ENCODE measurements at regions not wholly inside any gene's neighbourhood (a gene's known extent, or its start where the extent isn't known, plus 50 kb on each side); places are given as distances from the start of the nearest gene placed in this dataset.

DNA sequence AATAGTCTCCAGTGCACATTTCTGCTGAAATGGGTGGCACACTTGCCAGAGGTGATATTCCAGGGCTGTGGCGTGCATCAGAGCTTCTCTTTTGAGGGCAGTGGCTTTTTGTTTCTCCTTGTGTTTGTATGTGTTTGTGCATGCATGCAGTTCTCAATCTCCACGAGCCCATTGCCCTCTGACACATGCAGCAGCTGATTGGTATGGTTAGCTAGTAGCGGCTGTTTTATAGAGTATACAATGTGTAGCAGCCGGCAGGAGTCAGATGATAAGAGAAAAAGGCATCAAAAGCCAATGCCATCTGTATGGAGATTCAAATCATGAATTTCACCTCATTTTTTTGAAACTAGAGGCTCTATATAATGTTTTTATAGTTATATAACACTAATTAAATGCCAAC lies 616.9 kb upstream of the STXBP6 start:
- H3K4me3 ChIP-seq (replicated peaks; ENCODE audit: low read depth, low read length), result no peak overlapping the region
- TF ChIP-seq, protein P1, sequence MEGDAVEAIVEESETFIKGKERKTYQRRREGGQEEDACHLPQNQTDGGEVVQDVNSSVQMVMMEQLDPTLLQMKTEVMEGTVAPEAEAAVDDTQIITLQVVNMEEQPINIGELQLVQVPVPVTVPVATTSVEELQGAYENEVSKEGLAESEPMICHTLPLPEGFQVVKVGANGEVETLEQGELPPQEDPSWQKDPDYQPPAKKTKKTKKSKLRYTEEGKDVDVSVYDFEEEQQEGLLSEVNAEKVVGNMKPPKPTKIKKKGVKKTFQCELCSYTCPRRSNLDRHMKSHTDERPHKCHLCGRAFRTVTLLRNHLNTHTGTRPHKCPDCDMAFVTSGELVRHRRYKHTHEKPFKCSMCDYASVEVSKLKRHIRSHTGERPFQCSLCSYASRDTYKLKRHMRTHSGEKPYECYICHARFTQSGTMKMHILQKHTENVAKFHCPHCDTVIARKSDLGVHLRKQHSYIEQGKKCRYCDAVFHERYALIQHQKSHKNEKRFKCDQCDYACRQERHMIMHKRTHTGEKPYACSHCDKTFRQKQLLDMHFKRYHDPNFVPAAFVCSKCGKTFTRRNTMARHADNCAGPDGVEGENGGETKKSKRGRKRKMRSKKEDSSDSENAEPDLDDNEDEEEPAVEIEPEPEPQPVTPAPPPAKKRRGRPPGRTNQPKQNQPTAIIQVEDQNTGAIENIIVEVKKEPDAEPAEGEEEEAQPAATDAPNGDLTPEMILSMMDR (IDR thresholded peaks at IDR 0.05; ENCODE audit: low read length, missing control alignments), result no peak
- DNase-seq (ENCODE audit: low read depth), result no peak

DNA sequence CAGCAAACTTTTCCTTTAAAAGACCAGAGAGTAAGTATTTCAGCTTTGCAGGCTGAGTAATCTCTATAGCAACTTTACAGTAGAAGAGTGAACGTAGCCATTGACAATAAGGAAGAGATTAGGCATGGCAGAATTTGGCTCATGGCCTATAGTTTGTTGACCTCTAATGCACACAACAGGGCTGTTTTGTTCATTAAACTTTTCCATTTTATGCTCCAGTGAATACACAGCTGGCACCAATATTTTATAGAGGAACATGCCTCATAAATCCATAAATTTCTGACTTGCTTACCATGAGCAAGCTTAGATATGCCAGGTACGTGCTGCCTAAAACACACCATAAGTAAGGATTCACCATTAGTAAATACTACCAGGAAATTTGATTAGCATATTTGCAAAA lies 609.0 kb upstream of the STXBP6 start:
- DNase-seq (ENCODE audit: low read depth), result no peak
- no peak overlapping the region for H3K4me3 ChIP-seq (replicated peaks; ENCODE audit: low read depth, low read length)
- TF ChIP-seq, protein P1 (IDR thresholded peaks at IDR 0.05; ENCODE audit: low read length, missing control alignments), result no peak

- TF ChIP-seq, protein P1 (IDR thresholded peaks at IDR 0.05; ENCODE audit: low read length, missing control alignments), result no peak
- no peak overlapping the region for H3K4me3 ChIP-seq (replicated peaks; ENCODE audit: low read depth, low read length)
- DNase-seq (ENCODE audit: low read depth), result no peak
These were observed 580.5 kb upstream of the STXBP6 start for GRCh38 chr14:25630447-25630846.

DNA sequence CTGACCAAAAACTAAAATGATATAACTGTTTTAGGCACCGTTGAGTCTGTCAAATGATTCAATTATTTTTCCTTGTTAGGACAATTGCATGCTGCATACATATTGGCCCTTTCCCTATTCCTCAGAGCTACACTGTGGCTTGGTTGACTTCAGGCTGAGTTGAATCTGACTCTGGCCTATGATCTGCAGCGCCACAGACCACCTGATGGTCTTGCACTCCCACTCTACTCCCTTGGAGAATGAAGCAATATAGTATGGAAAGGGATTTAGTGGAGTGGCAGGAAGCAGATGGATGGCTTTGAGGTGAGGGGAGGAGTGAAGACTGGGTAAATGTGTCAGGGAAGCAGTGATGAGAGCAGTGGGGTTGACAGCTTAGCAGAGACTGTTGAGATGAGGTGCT lies 579.0 kb upstream of the STXBP6 start:
- DNase-seq (ENCODE audit: low read depth), result no peak
- TF ChIP-seq, protein P1 (IDR thresholded peaks at IDR 0.05; ENCODE audit: low read length, missing control alignments), result no peak
- no peak overlapping the region for H3K4me3 ChIP-seq (replicated peaks; ENCODE audit: low read depth, low read length)

- DNase-seq (ENCODE audit: low read depth), result no peak
- TF ChIP-seq, protein P1 (IDR thresholded peaks at IDR 0.05; ENCODE audit: low read length, missing control alignments), result no peak
- H3K4me3 ChIP-seq (replicated peaks; ENCODE audit: low read depth, low read length), result no peak overlapping the region
These were observed 578.4 kb upstream of the STXBP6 start for GRCh38 chr14:25628390-25628789.

DNA sequence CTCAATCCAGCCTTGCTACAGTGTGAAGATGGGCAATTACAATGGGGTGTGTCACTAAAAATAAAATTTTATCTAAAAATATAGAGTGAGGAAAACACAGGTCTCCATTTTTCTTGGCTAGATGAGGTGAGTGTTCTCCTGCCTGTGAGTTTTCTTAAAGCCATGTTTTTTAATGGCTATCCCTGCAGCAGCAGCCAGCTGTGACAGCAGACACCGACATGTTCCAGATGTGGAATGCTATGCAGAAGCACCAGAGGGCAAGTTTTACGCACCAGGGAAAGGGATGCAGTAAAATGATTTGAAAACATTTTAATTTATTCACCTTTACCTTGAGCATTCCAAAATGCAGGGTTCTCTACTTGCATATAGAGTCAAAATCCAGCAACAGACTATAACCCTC lies 577.0 kb upstream of the STXBP6 start:
- TF ChIP-seq, protein P1 (IDR thresholded peaks at IDR 0.05; ENCODE audit: low read length, missing control alignments), result no peak
- no peak overlapping the region for H3K4me3 ChIP-seq (replicated peaks; ENCODE audit: low read depth, low read length)
- DNase-seq (ENCODE audit: low read depth), result no peak

GRCh38 chr14:25622763-25623162 lies 572.8 kb upstream of the STXBP6 start:
- TF ChIP-seq, protein P1 (IDR thresholded peaks at IDR 0.05; ENCODE audit: low read length, missing control alignments), result no peak
- no peak overlapping the region for H3K4me3 ChIP-seq (replicated peaks; ENCODE audit: low read depth, low read length)
- no peak for DNase-seq (ENCODE audit: low read depth)

Measured in fibroblast of pulmonary artery (primary cell).